ENCODE measurements at regions not wholly inside any gene's neighbourhood (a gene's known extent, or its start where the extent isn't known, plus 50 kb on each side); places are given as distances from the start of the nearest gene placed in this dataset.

GRCh38 chr5:114266374-114266773 lies 95.5 kb upstream of the KCNN2 start:
- Histone ChIP-seq H2AFZ (ENCODE audit: low read depth, low read length, severe bottlenecking) (no peak overlapping the region), H3K9ac (ENCODE audit: low read length) (no peak overlapping the region), H4K20me1 (ENCODE audit: low read depth, low read length) (no peaks in the 10 kb centered on the region), H3K79me2 (ENCODE audit: insufficient read depth, low read length) (no peaks in the 10 kb centered on the region), H3K4me2 (ENCODE audit: low read depth, low read length, poor library complexity, severe bottlenecking) (no peak overlapping the region), H3K27ac (ENCODE audit: low read depth, low read length) (no peak overlapping the region), H3K9me2 (replicated peaks; ENCODE audit: insufficient read depth, low read length) (no peaks in the 10 kb centered on the region), H3K27me3 (ENCODE audit: low read length) (no peaks in the 10 kb centered on the region), H3K4me3 (ENCODE audit: insufficient read depth, low read length, poor library complexity, severe bottlenecking) (no peak overlapping the region), H3K9me3 (ENCODE audit: insufficient read depth, low read length) (no peaks in the 10 kb centered on the region), H3F3A (ENCODE audit: insufficient read depth) (no peaks in the 10 kb centered on the region), H3K36me3 (ENCODE audit: low read length) (no peaks in the 10 kb centered on the region)
- no peak for TF ChIP-seq CTCF (IDR thresholded peaks at IDR 0.05; ENCODE audit: insufficient read depth, low read length, poor library complexity, severe bottlenecking)
- TF ChIP-seq EZH2phosphoT487 (conservative IDR thresholded peaks at IDR 0.05; ENCODE audit: low read length): no peak

GRCh38 chr5:114296191-114296590 lies 65.7 kb upstream of the KCNN2 start:
- TF ChIP-seq EZH2phosphoT487 (conservative IDR thresholded peaks at IDR 0.05; ENCODE audit: low read length): no peak
- no peak for TF ChIP-seq CTCF (IDR thresholded peaks at IDR 0.05; ENCODE audit: insufficient read depth, low read length, poor library complexity, severe bottlenecking)
- Histone ChIP-seq H3K9ac (ENCODE audit: low read length) (no peak overlapping the region), H3K27me3 (ENCODE audit: low read length) (no peaks in the 10 kb centered on the region), H3F3A (ENCODE audit: insufficient read depth) (no peaks in the 10 kb centered on the region), H3K79me2 (ENCODE audit: insufficient read depth, low read length) (no peaks in the 10 kb centered on the region), H3K36me3 (ENCODE audit: low read length) (no peaks in the 10 kb centered on the region), H3K9me2 (replicated peaks; ENCODE audit: insufficient read depth, low read length) (no peaks in the 10 kb centered on the region), H2AFZ (ENCODE audit: low read depth, low read length, severe bottlenecking) (no peak overlapping the region), H3K9me3 (ENCODE audit: insufficient read depth, low read length) (no peaks in the 10 kb centered on the region), H3K4me2 (ENCODE audit: low read depth, low read length, poor library complexity, severe bottlenecking) (no peak overlapping the region), H4K20me1 (ENCODE audit: low read depth, low read length) (no peaks in the 10 kb centered on the region), H3K4me3 (ENCODE audit: insufficient read depth, low read length, poor library complexity, severe bottlenecking) (no peak overlapping the region), H3K27ac (ENCODE audit: low read depth, low read length) (no peak overlapping the region)

GRCh38 chr5:114297915-114298314 lies 64.0 kb upstream of the KCNN2 start:
- Histone ChIP-seq H2AFZ (ENCODE audit: low read depth, low read length, severe bottlenecking) (no peak overlapping the region), H3K27me3 (ENCODE audit: low read length) (no peaks in the 10 kb centered on the region), H3K4me3 (ENCODE audit: insufficient read depth, low read length, poor library complexity, severe bottlenecking) (no peak overlapping the region), H3K9ac (ENCODE audit: low read length) (no peak overlapping the region), H4K20me1 (ENCODE audit: low read depth, low read length) (no peaks in the 10 kb centered on the region), H3K79me2 (ENCODE audit: insufficient read depth, low read length) (no peaks in the 10 kb centered on the region), H3K9me3 (ENCODE audit: insufficient read depth, low read length) (no peaks in the 10 kb centered on the region), H3K36me3 (ENCODE audit: low read length) (no peaks in the 10 kb centered on the region), H3F3A (ENCODE audit: insufficient read depth) (no peaks in the 10 kb centered on the region), H3K4me2 (ENCODE audit: low read depth, low read length, poor library complexity, severe bottlenecking) (no peak overlapping the region), H3K9me2 (replicated peaks; ENCODE audit: insufficient read depth, low read length) (no peaks in the 10 kb centered on the region), H3K27ac (ENCODE audit: low read depth, low read length) (no peak overlapping the region)
- TF ChIP-seq CTCF (IDR thresholded peaks at IDR 0.05; ENCODE audit: insufficient read depth, low read length, poor library complexity, severe bottlenecking) (no peak), EZH2phosphoT487 (conservative IDR thresholded peaks at IDR 0.05; ENCODE audit: low read length) (no peak)

All from SU-DHL-6 (cell line).